HG03097 (cell line): ENCODE measurements at regions not wholly inside any gene's neighbourhood (a gene's known extent, or its start where the extent isn't known, plus 50 kb on each side); places are given as distances from the start of the nearest gene placed in this dataset.

Source experiments
- ATAC-seq: cut with Tn5 transposase; IDR thresholded peaks from one replicate; pipeline ENCODE4 v1.9.1; 2021; ENCODE audit not compliant: unreplicated experiment, low FRiP score

- no peak for ATAC-seq
Observed at GRCh38 chr4:122555216-122555615, 65.7 kb downstream of the IL21 start.

DNA sequence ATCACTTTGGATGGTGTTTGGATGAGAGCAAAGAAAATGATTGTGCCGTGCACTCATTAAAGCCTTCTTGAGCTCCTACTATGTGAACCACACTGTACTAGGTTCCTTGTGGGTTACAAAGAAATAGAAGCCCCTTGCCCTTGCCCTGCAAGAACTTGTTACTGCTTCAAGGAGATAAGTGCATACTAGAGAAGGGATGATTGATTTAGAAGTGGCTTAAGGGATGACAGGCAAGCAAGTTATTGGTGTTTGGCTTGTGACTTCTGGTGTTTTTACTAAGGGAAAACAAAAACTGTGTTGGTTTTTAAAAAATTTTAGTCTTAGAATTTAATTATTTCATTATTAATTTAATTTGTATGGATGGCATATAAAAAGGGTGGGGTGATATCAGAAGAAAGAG lies 67.4 kb downstream of the IL21 start:
- no peak for ATAC-seq

DNA sequence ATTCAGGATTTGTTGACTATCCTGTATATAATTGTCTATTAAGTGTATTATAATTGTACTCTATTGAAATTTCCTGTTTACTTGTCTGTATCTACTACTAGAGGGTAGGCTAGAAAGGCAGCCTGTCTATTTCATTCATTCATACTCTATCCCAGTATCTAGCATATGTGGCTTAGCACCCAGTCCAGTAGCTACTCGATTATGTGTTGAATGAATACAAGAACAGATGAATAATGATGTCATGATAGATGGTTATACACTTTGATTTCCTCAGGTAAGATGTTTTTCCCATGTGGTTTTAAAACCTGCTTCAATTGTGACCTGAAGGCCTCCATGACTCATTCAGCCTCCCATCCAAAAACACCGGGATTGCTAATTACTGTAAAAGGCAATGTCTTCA lies 68.0 kb downstream of the IL21 start:
- ATAC-seq, result no peak

GRCh38 chr4:122548886-122549630 lies 71.8 kb downstream of the IL21 start:
- ATAC-seq, result no peak

DNA sequence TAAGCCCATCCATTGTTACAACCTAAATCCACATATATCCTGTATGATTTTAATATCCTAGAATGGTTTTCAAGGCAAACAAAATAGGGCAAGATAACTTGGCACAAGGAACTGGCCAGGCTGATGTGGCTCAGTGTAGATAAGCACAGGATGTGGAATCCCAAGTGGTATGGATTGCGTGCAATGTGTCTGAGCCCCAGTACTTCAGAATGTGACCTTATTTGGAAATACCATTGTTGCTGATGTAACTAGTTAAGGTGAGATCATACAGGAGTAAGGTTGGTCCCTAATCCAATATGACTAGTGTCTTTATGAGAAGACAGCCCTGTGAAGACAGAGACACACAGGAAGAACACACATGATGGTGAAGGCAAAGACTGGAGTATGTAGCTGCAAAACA lies 72.4 kb downstream of the IL21 start:
- no peak for ATAC-seq

- ATAC-seq, result peak; percentile 84
Observed at GRCh38 chr4:122542411-122543236, 78.2 kb downstream of the IL21 start.

- ATAC-seq, result peak; percentile 9
Observed at GRCh38 chr4:122541996-122542395, 78.9 kb downstream of the IL21 start.

DNA sequence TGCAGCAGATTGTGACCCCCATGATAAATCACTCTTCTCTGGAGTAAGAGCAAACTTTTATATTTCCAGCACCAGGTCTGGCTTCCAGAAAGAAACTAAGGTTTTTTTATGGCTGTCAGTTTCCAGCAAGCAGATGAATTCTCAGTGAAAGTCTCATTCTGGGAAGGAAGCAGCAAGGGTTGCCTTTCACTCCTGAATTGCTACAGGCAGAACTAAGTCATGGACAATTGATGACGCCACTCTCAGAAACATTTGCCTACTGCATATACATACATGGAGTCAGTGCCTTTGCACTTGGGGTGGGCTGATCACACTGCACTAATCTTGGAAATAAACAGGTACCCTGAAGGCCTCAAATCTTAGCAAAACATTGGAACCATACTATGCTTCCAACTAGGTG lies 80.0 kb downstream of the IL21 start:
- ATAC-seq, result no peak

DNA sequence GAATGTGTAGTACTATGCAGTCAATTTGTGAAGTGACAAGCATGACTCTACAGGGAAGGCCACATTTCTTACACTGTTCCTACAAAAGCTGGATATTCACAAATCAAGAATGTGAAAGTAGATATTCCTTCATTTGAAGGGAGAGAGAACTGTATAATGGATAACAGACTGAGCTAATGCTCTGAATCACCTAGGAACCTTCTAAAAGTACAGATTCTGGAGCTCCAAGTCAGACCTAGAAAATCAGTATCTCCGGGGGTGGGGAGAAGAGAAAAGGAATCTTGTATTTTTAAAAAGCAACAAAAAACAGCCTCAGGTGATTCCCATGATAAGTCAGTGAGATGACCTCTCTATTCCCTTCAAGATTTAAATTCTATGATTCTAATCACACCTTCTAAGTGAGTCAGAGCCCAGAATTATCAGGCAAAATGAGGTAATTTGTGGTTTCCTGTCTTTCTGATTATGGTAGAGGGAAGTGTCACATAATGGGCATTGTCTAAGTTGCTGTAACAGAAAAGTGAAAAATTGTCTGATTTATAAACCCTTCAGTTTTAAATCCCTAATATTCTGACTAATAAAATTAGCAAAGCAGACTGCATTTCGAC lies 80.9 kb downstream of the IL21 start:
- no peak for ATAC-seq

DNA sequence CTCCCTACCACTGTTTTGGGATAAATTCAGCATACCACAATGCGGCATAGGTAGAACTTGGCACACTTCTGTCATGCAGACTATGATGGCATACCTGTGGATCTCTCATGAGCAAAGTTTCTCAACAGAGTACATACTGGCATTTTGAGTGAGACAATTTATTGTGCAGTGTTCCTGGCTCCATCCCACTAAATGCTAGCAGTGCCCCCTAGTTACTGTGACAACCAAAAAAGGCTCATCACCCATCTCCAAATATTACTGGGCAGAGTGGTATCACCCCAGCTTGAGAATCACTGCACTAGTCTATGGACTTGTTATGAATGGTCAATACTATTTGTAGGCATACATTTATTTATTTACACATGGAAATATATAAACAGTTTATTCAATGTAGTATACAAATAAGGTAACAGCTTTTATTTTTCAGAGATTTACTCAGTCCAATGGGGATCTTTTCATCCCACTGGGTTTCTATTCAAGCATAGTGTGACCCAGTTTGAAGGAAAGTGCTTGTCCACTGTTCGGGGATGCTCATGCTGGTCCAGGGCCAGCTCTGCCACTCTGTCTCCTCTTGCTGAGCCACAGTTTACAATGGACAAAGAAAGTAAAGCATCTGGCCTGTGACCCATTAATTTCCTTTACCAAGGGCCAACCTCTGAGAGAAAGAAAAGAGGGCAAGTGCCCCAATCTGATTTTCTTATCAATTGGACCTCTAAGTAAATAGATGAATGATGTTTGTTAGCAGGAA lies 81.0 kb upstream of the IL2 start:
- no peak for ATAC-seq

- ATAC-seq, result no peak
Observed at GRCh38 chr4:122536001-122536400, 79.5 kb upstream of the IL2 start.

- ATAC-seq, result no peak
Observed at GRCh38 chr4:122534776-122535175, 78.3 kb upstream of the IL2 start.

DNA sequence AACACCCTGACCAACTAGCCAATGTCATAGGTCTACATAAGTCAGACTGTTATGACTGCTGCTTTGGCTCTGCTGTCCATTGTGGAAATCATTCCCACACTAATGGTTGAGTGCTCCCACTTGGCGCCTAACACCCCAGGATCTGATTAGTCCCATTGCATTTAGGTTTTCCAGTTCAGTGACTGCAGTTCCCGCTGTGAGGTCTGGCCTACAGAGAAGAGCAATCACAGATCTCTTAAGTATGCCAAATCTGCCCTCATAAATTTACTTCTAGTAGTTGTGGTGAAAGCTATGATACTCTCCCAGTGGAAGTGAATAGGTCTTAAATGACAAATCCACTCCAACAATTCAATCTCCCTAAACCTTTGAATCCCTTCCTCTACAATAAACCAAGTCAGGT lies 77.3 kb upstream of the IL2 start:
- no peak for ATAC-seq

DNA sequence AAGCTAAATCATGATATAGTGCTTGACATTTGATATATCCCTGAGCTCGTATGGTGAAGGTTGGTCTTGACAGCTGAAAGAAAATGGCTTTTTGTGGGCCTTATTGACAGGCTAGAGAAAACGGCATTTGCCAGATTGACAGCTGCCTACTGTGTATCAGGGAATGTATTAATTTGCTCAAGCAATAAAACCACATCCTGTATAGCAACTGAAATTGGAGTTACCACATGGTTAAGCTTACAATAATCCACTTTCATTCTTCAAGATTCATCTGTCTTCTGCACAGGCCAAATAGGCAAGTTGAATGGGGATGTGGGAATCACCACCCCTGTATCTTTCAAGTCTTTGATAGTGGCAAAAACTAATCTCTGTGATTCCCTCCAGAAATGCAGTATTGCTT lies 76.2 kb upstream of the IL2 start:
- ATAC-seq, result no peak

GRCh38 chr4:122531514-122531913 lies 75.0 kb upstream of the IL2 start:
- ATAC-seq, result no peak

- ATAC-seq, result no peak
Observed at GRCh38 chr4:122531038-122531437, 74.5 kb upstream of the IL2 start.

- no peak for ATAC-seq
Observed at GRCh38 chr4:122528879-122529278, 72.4 kb upstream of the IL2 start.

GRCh38 chr4:122525865-122526264 lies 69.3 kb upstream of the IL2 start:
- no peak for ATAC-seq

DNA sequence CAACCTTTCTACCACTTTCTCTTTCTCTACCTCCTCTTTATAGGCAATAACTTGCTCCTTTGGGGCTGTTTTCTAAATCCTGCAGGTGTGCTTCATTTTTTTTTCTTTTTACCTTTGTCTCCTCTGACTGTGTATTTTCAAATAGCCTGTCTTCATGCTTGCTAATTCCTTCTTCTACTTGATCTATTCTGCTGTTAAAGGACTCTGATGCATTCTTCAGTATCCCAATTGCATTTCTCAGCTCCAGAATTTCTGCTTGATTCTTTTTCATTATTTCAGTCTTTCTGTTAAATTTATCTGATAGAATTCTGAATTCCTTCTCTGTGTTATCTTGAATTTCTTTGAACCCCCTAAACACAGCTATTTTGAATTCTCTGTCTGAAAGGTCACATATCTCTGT lies 67.7 kb upstream of the IL2 start:
- no peak for ATAC-seq

DNA sequence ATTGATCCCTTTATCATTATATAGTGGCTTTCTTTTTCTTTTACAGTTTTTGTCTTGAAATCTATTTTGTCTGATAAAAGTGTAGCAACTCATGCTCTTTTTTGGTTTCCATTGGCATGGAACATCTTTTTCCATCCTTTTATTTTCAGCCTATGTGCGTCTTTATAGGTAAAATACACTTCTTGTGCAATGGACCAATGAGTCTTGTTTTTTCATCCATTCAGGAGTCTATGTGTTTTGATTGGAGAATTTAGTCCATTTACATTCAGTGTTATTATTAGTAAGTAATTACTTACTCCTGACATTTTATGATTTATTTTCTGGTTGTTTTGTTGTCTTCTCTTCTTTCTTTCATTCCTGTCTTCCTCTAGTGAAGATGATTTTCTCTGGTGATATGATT lies 66.4 kb upstream of the IL2 start:
- ATAC-seq, result no peak

- no peak for ATAC-seq
Observed at GRCh38 chr4:122517345-122517744, 60.8 kb upstream of the IL2 start.
